Hepatic stellate cell (primary cell): ENCODE measurements at regions not wholly inside any gene's neighbourhood (a gene's known extent, or its start where the extent isn't known, plus 50 kb on each side); places are given as distances from the start of the nearest gene placed in this dataset.
"Not testable (repeated sequence)": the region's sequence is repeated elsewhere in the genome, so short reads cannot be mapped to it uniquely, and the experiment has no call there.

Source experiments
- DNase-seq: peaks from one replicate; pipeline ENCODE4 v3.0.0; 2011; ENCODE audit warnings: low spot score

DNA sequence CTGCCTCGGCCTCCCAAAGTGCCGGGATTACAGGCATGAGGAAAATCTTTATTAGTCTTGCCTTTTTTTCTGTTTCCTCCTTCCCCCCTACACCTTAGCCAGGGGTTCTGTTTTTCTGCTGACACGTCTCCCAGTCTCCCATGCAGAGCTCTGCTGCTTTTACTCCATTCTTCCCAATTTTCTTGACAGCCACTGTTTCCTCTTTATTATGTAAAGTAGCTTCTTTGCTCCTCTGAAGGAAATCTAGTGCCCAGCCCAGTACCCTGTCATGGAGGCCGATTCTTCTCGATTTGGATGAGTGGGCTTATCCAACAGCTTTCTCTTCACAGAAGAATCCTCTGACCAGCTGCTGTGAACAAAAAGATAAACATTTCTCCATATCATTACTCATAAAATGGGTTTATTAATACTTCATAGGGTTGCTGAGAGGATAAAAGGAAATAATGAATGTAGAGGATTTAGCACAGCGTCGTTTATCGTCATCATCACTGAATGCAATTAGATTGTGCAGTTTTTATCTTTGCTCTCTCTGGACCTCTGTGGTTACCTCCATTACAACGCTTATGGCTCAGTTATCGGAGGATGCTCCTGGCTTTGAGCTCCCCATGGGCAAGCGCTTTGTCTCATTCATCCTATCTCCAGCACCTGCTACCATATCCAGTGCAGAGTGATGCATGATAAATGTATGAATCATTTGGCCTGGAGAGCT, 375.6 kb upstream of the C11orf87 start:
- no peak for DNase-seq

DNA sequence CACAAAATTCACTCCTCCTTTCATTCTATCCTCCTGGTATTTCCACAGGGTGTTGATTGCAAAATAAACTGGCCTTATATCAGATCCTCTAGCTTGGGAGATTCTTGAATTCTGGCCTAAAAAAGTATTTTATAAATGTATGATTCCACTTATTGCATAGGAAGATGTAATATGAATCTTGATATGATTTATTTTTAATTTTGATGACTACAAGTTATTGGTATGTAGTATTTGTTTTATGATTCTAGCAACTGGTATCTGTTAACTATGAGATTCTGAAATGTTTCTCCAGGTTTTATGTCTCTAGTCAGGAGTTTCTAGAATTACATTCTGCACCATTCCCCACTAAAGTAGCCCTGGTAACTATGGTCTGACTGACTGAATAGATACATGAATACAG, 373.9 kb upstream of the C11orf87 start:
- DNase-seq, result peak; percentile 19

DNA sequence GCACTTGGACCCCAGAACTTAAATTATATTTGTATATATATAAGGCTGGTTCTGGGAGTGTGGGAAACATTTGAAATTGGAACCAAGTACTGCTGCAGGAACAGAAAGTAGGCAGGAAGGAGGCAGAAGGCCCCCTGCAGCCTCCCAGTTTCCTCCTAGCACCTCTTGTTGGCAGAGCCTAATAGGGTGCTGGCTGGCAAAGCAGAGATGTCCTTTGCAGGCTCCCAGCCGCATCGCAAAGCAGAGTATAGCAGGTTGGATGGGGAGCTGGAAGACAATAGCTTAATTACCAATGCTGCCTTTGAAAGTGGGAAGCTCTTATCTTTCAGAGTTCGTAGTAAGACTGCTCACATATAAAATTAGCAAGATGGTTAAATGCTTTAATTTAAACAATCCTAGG, 370.8 kb upstream of the C11orf87 start:
- no peak for DNase-seq

DNA sequence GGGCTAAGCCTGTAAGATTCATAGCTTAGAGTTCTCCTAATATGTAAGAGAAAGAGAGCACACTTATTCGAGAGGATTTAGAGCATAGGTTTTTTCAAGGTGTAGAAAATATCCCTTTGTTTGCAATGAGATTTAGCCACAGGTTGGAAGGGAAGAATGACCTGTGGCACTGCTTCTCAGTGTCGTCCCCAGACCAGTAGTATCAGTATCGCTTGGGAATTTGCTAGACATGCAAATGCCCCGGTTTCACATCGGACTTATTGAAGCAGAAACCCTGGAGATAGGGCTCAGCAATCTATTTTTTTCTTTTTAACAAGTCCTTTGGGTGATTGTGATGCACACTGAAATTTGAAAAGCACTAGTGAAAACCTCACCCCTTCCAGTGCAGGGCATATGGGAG, 362.6 kb upstream of the C11orf87 start:
- DNase-seq, result no peak

DNA sequence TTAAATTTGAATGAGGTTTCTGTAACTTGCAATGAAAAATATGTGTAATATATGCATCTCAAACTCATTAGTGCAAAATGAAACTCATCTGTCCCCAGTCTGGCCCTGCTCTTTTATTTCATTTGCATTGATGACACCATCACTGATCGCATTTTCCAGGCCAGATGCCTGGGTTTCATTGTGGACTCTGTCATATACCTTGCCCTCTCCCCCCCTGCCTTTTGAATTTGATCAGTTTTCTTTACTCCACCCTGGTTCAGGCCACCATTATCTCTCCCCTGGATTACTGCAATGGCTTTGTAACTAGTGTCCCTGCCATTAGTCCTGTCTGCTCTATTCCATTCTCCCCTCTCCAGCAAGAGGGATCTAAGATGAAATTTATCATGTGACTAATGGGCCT, 360.6 kb upstream of the C11orf87 start:
- no peak for DNase-seq

DNA sequence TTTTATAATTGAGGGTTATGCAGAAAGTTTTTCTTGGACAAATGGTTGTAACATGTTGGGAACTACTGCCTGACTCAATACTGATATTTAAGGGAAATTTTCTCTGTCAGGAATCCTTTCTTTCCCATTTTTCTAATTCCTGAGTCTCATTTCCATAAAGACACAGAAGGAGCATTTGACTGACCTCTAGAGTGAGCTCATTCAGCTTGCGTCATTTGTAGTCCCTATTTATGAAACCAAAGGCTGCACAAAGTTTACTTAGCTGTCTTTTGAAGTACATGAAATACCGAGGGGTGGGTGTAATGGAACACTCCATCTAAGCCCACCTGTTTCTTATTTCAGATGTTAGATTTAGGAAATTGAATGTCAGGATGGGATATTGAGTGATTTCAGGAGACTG, 359.5 kb upstream of the C11orf87 start:
- DNase-seq, result no peak

DNA sequence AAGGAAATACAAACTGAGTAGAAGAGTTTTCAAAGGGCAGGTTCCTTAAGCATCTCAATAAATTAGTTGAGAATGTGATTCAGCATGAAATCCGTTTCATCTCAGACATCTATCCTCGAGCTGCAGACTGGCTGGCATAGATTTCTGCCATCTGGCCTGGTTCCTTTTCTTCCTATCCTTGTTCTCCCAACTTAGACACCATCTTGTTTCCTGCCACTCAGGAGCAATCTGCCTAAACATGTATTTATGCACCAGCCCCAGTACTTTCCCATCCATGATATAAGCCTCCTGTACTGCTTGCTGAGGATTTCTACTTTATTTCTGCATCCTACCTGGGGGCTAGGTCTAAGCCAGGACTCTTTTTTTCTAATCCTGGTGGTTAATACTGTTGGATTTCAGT, 359.1 kb upstream of the C11orf87 start:
- DNase-seq, result no peak

DNA sequence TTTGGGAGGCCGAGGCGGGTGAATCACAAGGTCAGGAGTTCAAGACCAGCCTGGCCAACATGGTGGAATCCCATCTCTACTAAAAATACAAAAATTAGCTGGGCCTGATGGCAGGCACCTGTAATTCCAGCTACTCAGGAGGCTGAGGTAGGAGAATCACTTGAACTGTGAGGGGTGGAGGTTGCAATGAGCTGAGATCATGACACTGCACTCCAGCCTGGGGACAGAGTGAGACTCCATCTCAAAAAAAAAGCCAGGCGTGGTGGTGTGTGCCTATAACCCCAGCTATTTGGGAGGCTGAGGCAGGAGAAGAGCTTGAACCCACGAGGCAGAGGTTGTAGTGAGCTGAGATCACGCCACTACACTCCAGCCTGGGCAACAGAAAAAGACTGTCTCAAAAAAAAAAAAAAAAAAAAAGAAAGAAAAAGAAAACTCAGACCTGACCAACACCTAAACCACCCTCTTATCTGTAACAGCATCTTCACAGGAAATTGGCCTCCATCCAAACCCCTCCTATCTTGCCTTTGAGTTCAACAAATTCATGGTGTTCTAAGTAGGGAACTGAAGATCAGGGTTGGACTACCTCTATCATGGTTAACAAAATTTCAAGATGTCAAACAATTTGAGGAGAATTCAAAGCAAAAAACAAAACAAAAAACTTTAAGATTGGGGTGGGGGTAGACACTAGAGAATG, 357.2 kb upstream of the C11orf87 start:
- not testable (repeated sequence) for DNase-seq

DNA sequence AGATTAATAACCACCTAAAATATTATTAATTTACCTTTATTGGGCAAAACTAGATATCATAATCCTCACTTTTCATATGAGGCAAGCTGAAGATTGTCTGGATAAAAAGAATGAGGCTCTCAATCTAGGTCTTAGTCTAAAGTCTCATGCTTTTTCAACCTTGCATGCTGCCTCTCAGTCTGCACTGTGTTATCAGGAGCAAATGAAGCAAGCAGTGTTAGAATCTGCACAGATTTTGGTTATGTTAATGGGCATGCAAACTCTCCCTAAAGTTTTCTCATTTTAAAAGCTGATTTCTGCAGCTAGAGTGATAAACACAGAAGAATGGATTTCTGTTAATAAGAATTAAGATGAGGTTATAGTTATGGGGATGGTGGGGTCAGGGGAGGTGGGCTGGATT, 350.7 kb upstream of the C11orf87 start:
- no peak for DNase-seq

DNA sequence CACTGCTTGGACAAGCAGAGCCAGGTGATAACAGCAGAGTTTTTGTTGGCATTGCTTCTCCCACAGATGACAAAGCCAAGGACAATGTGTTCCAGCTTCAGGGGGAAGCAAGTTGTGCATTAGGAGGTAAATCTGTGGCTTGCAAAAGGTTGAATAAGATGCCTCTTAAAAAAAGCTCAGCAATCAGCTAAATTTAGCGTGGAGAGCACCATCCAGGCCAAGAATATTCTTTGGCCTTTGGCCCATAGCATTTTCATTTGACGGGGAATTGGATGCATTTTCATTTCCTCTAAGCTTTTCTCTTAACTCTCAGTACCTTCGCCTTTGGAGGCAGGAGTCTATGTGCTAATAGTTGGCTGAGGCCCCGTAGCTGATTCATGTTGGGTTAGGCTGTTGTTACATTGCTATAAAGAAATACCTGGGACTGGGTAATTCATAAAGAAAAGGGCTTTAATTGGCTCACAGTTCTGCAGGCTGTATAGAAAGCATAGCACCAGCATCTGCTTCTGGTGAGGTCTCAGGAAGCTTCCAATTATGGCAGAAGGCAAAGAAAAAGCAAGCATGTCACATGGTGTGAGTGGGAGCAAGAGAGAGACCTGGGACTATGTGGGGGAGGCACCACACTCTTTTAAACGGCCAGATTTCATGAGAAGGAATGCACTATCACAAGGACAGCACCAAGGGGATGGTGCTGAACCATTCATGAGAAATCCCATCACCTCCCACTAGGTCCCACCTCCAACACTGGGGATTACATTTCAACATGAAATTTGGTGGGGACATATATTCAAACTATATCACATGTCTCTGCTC, 350.1 kb upstream of the C11orf87 start:
- DNase-seq, result no peak

DNA sequence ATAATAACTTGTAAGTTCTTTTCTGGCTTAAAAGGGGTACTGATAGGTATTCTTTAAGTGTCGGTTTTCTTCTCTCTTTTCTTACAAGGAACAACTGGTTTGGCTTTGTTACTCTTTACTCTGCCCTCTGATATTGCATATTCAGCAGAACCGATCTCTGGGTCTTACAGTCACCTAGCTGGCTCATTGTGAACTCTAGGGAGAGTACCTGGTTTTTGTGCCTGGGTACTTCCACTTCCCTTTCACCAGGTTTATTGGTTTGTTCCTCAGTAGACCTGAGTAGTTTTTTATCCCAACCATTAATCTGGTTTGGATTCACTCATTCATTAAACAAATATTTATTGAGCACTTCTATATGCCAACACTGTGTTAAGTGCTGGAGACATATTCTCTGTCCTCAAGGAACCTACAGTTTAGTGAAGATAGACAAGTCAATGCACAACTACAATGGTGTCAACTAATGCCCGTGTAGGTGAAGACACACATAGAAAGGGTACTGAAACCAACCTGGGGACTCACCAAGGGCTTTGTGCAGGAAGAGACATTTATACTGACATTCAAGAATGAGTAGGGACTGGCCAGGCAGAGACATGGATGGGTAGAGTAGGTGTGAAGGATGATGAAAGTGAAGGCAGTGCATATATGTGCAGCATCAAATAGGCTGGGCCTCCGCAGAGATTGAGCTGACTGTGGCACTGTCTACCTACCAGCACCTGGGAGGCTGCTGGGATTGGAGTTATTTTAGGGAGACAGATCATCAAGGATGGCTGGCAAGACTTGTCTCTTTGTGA, 348.8 kb upstream of the C11orf87 start:
- no peak for DNase-seq

DNA sequence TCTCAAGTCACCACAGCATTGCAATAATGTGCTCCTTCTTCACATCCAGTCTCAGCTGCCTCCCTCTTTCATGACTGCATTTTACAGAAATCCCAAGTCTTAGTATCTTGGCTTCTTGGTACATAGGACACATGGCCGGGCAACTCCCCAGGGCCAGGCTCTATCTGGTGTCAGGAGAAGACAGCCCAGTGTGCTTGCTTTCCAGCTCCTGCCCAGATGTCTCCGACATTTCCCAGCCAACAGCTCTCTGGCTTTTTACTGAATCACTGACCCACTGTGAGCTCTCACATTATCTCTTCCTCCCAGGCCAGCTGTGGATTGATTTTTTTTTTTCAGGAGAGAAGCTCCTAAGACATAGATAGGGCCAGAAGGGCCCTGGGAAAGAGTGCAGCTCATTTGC, 346.0 kb upstream of the C11orf87 start:
- no peak for DNase-seq

DNA sequence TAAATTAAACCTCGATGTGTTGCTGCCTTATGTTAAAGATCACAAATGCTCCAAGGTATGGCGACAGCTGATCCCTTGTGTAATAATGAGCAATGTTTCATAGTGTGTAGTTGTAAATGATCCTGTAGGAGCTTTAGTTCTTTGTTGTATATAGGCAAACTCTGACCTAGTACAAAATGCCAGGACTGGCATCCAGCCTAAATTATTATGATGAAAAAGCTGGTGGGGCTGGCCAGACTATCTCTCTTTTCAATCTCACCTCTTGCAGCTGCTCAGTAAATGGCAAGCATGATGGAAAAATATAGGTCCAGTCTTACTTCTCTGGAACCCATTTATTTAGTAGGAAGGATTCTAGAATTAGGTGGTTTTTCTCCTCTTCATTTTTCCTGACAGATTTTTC, 345.1 kb upstream of the C11orf87 start:
- no peak for DNase-seq

DNA sequence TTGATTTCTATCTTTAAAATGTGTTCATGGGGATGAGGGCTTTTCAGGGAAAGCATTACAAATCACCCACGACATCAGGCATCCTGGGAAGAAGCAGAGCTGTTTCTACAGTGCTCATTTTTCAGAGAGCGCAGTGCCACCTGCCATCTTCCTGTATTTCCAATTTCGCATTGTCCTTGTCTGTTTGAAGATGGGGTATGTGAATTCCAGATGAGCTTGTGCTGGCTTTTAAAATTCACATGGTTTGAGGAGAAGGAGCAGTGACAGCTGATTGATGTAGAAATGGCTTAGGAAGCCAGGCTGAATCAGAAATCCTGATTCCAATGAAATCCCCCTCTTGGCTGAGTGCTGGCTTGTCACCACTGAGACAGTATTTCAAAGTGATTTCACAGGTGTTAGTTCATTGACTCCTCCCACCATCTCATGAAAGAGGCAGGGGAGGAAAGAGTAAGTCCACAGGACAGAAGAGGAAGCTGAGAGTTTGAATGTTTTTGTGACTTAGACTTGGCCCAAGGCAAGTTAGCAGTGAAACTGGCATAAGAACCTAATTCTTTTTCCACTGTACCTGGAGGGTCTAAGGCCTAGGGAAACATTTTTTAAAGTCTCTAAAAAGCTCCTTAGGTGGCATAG, 344.6 kb upstream of the C11orf87 start:
- no peak for DNase-seq

DNA sequence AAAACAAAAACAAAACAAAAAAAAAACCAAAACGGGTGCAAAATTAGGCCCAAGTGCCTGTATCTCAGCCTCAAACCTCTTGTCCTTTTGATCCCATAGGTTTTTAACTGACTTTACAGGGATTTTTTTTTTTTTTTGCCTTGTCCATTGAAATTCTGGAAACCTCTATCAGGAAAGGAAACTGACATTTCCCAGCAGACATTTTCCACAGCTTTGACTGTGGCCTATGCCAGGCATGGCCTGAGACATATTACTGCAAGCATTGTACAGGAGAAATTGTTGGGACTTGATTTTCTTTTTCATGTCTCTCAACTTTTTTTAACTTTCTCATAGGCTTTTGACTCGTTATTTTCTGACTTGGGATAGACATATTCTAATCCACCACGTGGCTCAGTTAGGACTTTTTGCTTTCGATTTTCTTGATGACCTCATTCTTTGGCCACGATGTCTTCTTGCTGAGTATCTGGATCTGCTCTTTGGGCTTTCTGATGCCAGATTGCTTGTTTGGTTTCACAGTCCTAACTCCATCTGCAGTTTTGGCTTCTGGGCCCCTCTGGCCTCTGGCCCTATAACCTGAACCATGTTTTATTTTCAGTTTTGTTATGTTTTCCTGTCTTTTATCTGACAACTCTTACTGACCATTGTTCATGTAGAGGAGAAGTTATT, 336.1 kb upstream of the C11orf87 start:
- peak; percentile 22 for DNase-seq

DNA sequence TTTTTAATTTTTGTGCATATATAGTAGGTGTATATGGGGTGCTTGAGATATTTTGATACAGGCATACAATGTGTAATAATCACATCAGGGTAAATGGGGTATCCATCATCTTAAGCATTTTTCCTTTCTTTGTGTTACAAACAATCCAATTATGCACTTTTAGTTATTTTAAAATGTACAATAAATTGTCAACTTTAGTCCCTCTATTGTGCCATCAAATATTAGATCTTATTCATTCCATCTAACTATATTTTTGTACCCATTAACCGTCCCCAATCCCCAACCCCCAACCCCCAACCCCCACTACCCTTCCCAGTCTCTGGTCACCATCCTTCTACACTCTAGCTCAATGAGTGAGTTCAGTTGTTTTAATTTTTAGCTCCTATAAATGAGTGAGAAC, 335.1 kb upstream of the C11orf87 start:
- no peak for DNase-seq

DNA sequence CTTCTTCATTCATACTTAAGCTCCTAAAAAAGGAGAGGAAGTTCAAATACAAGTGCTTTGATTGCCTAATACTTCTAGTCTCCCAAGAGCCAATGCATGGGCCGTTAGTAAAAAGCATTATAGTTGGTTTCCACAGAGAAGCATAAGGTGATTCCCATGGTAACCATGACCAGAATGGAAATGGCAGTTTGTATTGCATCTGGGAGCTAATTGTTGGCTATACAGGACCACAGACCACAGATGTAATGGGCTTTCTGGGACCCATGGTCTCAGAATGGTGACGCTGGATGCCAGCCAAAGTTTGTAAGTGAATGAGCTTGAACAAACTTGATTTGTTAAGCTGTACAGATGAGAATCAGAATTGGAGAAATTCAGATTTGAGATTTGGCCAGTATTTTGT, 333.9 kb upstream of the C11orf87 start:
- DNase-seq, result no peak

DNA sequence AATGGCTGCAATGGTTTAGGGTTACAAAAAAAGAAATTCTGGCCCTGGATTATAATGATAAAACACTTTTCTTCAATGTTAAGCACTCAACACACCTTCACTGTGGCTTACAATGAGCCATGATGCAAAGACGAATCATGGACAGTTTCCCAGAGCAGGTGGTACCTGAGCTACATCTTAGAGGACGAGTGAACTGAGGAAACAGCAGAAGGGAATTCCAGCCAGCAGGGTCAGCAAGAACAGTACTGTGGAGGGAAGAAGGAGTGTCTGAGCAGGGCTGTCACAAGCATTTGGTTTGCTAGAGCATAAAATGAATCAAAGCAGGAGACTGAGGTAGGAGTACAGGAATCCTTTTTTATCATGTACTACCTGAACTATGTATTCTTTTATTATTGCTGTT, 332.8 kb upstream of the C11orf87 start:
- DNase-seq, result no peak

DNA sequence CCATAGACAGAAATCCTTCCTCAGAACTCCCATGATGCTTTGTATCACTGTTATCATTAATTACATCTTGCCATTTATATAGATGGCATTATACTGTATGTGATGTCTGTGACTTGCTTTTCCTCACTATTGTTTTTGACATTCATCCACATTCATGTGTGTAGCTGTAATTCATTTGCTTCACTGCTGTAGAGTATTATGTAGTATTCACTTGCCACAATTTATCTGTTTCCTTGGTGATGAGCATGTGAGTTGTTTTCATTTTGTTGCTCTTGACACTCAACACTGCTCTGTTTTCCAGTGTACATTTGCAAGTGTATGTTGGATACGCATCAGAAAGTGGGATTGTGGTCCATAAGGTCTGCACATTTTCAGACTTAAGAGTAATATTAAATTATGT, 328.6 kb upstream of the C11orf87 start:
- DNase-seq, result no peak

DNA sequence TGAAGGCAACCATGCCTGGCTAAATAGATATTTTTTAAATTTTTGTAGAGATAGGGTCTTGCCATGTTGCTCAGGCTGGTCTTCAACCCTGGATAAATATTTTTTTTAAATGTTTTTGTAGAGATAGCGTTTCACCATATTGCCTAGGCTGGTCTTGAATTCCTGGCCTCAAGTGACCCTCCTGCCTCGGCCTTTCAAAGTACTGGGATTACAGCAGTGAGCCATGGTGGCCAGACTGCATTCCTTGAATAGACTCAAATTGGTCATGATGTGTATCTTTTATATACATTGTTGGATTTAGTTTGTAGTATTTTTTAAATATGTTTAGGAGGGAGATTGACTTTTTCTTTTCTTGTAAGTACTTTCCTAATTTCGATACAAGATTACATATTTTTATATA, 325.7 kb upstream of the C11orf87 start:
- no peak for DNase-seq

DNA sequence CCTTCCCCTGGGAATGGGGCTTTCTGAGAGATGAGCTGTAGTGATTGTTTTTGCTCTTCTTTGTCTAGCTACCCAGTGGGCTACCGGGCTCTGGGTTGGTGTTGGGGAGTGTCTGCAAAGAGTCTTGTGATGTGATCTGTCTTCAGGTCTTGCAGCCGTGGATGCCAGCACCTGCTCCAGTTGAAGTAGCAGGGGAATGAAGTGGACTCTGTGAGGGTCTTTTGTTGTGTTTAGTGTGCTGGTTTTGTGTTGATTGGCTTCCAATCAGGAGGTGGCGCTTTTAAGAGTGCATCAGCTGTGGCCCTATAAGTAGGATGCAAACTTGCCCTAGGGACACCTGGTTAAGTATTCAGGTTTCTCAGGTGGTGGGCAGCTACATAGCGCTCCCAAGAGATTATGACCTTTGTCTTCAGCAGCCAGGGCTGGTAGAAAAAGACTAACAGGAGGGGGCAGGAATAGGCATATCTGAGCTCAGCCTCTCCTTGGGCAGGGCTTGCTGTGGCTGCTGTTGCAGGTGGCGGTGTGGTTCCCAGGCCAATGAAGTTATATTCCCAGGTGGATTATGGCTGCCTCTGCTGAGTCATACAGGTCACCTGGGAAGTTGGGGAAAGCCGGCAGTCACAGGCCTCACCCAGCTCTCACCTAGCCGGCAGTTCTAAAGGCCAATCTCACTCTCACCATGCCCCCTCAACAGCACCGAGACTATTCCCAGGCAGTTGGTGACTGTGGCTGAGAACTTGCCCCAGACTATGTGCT, 315.7 kb upstream of the C11orf87 start:
- no peak for DNase-seq
